Panc1 (cell line): ENCODE measurements at regions not wholly inside any gene's neighbourhood (a gene's known extent, or its start where the extent isn't known, plus 50 kb on each side); places are given as distances from the start of the nearest gene placed in this dataset.

Experiments
- ATAC-seq: fragments of 200-7000 bp; cut with Tn5 transposase; 2 replicates; pipeline ENCODE4 v1.9.1; 2020; ENCODE audit warnings: mild to moderate bottlenecking, moderate library complexity
- BruUV-seq: library from RNA; stranded (reverse); fragments of 400-500 nt; replicated peaks from 2 replicates; lab custom pipeline; 2021; lab: Mats Ljungman, UMichigan
- CTCF ChIA-PET: fragments of 300-600 bp; sonication (Branson Sonifier 250); formaldehyde crosslinking; loops from one replicate; lab custom pipeline; 2022; ENCODE audit warnings: antibody characterized with exemption; lab: Charles Lee
- POLR2A ChIA-PET: fragments of 300-600 bp; sonication (Branson Sonifier 250); formaldehyde crosslinking; loops from one replicate; lab custom pipeline; 2022; ENCODE audit warnings: antibody characterized with exemption; lab: Charles Lee
- DNase-seq: peaks from one replicate; pipeline ENCODE4 v3.0.0-alpha.2; 2010; ENCODE audit warnings: low read depth, low spot score
- H3K27ac ChIP-seq: 2 replicates; pipeline ENCODE4 v1.5.1; 2011; ENCODE audit warnings: mild to moderate bottlenecking, low read length, inconsistent platforms
- H3K27me3 ChIP-seq: fragments of 200-500 bp; sonication (Bioruptor generic); 2 replicates; pipeline ENCODE4 v1.6.0; 2014; ENCODE audit warnings: low read length, inconsistent platforms; ENCODE audit not compliant: control insufficient read depth, insufficient read depth
- H3K36me3 ChIP-seq: fragments of 200-500 bp; sonication (Bioruptor generic); 2 replicates; pipeline ENCODE4 v1.5.1; 2014; ENCODE audit warnings: inconsistent platforms, mild to moderate bottlenecking, low read length, moderate library complexity; ENCODE audit not compliant: control insufficient read depth, insufficient read depth
- H3K4me1 ChIP-seq: 2 replicates; pipeline ENCODE4 v1.5.1; 2011; ENCODE audit warnings: inconsistent platforms, mild to moderate bottlenecking, low read length, moderate library complexity; ENCODE audit not compliant: control insufficient read depth, insufficient read depth
- H3K4me3 ChIP-seq, 2 experiments: 2 replicates each; pipeline ENCODE4 v1.5.1; 2011 to 2012; ENCODE audit warnings: low read depth in 2 of 2, low read length in 2 of 2, mild to moderate bottlenecking in 2 of 2, inconsistent platforms in 1 of 2, moderate library complexity in 1 of 2
- H3K9me3 ChIP-seq: fragments of 200-500 bp; sonication (Bioruptor generic); 2 replicates; pipeline ENCODE4 v1.5.1; 2014; ENCODE audit warnings: low read depth, mild to moderate bottlenecking, inconsistent platforms, low read length, moderate library complexity; ENCODE audit not compliant: control insufficient read depth, insufficient read depth
- CTCF ChIP-seq: fragments of 450-650 bp; IDR thresholded peaks from 2 replicates; pipeline ENCODE4 v1.5.1; 2017; ENCODE audit warnings: mild to moderate bottlenecking
- POLR2AphosphoS5 ChIP-seq: IDR thresholded peaks from 2 replicates; pipeline ENCODE4 v1.6.1; 2012; ENCODE audit warnings: mild to moderate bottlenecking, low read depth, low read length, moderate library complexity
- REST ChIP-seq, 2 experiments: IDR thresholded peaks; 2 replicates each; pipeline ENCODE4 v1.6.1; 2011 to 2012; ENCODE audit warnings: low read depth in 2 of 2, control low read depth in 1 of 2, low read length in 1 of 2, mild to moderate bottlenecking in 1 of 2, moderate library complexity in 1 of 2; ENCODE audit not compliant: insufficient read depth in 1 of 2
- SIN3A ChIP-seq: IDR thresholded peaks from 2 replicates; pipeline ENCODE4 v1.6.1; 2012; ENCODE audit warnings: low read depth, mild to moderate bottlenecking, low read length, moderate library complexity, borderline replicate concordance; ENCODE audit not compliant: insufficient read depth
- TCF7L2 ChIP-seq: IDR thresholded peaks from 2 replicates; pipeline ENCODE4 v1.6.1; 2011; ENCODE audit warnings: mild to moderate bottlenecking, low read depth, low read length, inconsistent platforms
- in situ Hi-C: cut with HindIII; loops from 2 replicates; pipeline ENCODE4 v1.10.0; 2016; ENCODE audit warnings: low sequenced_read_pairs, low pct_unique_long_range_greater_than_20kb
- intact Hi-C: fragments of 100-400 bp; cut with micrococcal nuclease; formaldehyde crosslinking; loops from one replicate; pipeline ENCODE4 v1.10.0; 2022; ENCODE audit not compliant: unreplicated experiment

- no peak for DNase-seq
- intact Hi-C loops (no loop called here), in situ Hi-C loops (no loop called here)
- TF ChIP-seq CTCF, result no peak
- TF ChIP-seq TCF7L2, result no peak
- no peak for TF ChIP-seq REST (IDR thresholded peaks at IDR 0.05; ENCODE audit: insufficient read depth in 1 of 2, low read depth in 2 of 2, low read length in 1 of 2)
- no peak for TF ChIP-seq SIN3A
- no peak for TF ChIP-seq POLR2AphosphoS5
- Histone ChIP-seq H3K27ac (no peak overlapping the region), H3K4me1 (no peaks in the 10 kb centered on the region), H3K9me3 (no peaks in the 10 kb centered on the region; the same call in 1 of the 2 replicates), H3K27me3 (no peaks in the 10 kb centered on the region), H3K36me3 (no peaks in the 10 kb centered on the region), H3K4me3 (no peak overlapping the region)
- no TSS peak for BruUV-seq
- ChIA-PET CTCF (no interaction called here), POLR2A (no interaction called here)
- ATAC-seq, result no peak
Observed at GRCh38 chr4:175530655-175531054, 281.4 kb downstream of the GPM6A start.

GRCh38 chr4:175531405-175532091 is 280.5 kb downstream of the GPM6A start:
- peak; percentile 32 for DNase-seq
- ChIA-PET CTCF (no interaction called here), POLR2A (no interaction called here)
- BruUV-seq, result no TSS peak
- no peaks in the 10 kb centered on the region for H3K4me1 ChIP-seq
- H3K27me3 ChIP-seq, result no peaks in the 10 kb centered on the region
- in situ Hi-C loops (no loop called here), intact Hi-C loops (no loop called here)
- TF ChIP-seq CTCF (no peak), REST (IDR thresholded peaks at IDR 0.05; ENCODE audit: insufficient read depth in 1 of 2, low read depth in 2 of 2, low read length in 1 of 2) (no peak), TCF7L2 (no peak), SIN3A (no peak)
- no peak for ATAC-seq
- no peak overlapping the region for H3K4me3 ChIP-seq
- no peak overlapping the region for H3K27ac ChIP-seq
- H3K36me3 ChIP-seq, result no peaks in the 10 kb centered on the region
- no peaks in the 10 kb centered on the region; the same call in 1 of the 2 replicates for H3K9me3 ChIP-seq
